Stimulated activated CD4-positive, alpha-beta T cell treated with anti-CD3 and anti-CD28 coated beads, Interleukin-2, amount 100 ng/mL, for 48 hours (primary cell): ENCODE measurements at regions not wholly inside any gene's neighbourhood (a gene's known extent, or its start where the extent isn't known, plus 50 kb on each side); places are given as distances from the start of the nearest gene placed in this dataset.
"Not testable (repeated sequence)": the region's sequence is repeated elsewhere in the genome, so short reads cannot be mapped to it uniquely, and the experiment has no call there.

ENCODE experiments used
- DNase-seq, 2 donors: peaks; one replicate each; pipeline ENCODE4 v3.0.0-alpha.2; 2020

DNA sequence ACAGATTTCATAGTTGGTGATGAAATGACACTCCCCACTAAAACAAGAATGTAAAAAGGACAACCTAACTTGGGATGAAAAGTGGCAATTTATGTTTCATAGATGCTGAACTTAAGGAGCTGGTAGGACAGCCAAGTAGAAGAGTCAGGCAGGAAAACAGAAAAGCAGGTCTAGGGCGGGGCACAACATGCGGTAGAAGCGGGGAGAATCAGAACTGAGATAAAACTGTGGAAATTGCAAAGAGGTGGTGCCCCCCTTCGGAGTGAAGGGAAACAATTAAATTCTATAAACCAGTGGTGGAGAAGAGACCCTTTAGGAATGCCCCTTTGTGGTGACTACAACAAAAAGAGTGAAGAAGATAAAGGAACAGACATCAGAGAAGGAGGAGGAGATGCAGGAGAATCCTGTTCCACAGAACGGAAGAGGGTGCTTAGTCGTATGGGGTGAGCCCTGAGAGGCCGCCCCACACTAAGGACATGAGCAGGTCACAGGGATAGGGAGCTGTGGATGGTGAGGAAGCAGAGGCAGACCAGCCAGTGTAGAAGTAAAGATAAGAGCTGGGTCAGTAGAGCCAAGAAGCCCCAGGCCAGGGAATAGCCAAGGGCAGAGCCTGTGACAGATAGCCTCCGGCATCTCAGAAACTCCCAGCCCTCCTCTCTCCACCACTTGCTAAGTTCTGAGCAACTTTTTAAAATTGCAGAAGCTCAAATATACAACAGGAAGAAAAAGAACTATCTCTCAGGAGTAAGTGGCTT lies 100.3 kb upstream of the DOCK9 start:
- DNase-seq = no peak

DNA sequence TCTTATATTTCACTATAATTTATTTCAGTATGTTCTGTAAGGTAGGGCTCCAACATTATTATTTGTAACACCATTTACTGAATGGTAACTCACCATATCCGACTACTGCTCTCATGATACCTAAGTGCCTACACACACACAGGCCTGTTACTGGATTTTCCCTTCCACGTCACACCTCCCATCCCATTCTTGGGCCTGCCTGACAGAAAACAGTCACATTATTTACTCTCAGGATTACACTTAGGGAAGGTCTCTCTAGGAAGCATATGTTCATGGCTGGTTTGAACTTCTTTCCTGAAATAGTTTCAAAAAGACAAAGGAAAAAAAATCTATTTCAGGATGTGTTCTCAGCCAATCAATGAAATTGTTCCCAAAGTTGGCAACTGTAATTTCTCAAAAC lies 102.3 kb upstream of the DOCK9 start:
- DNase-seq = no peak

DNA sequence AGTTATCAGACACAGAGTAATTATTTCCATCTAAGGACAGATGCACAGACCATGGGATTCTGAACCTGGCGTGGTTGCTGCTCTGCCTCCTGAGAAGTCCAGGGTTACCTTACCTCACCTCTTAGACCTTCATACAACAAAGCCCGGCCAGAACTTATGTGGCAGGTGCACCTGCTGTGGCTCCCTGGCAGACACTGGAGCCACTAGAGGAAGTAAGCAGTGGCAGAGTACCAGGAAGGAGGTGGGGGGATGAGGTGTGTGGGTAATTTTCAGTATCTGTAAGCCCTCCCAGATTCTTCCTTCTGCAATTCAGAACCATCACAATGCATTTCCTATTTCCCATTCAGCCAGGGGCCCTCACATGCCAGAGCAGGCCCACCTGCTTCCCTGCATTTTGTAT lies 106.1 kb upstream of the DOCK9 start:
- DNase-seq = no peak

DNA sequence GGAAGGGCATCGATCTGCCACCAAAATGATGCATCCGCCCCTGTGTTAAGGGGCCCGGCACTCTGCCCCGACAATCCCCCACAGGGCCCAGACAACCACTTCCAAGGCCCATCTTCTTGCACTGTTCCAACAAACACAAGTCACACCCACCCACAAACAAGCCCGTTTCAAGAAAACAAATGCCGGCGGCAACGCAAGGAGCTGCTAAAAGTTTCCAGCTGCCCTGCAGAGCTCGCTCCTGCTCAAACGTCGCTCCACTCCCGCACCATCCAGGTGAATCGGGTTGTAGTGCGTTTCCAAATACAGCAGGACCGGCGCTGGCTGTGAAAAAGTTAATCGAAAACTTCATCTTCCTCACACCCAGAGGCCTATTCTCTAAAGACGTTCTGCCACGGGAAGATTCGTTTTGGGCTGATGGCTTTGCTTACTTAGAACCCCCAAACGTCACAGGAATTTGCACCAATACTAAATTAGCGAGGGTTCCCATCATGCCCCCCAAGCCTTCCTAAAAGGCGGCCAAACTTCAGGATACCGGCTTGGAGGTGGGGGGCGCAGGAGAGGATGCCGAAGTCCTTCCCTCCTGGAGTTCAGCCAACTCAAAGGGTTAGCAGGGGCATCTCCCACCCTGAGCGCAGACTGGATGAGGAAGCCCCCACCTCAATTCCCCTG lies 107.4 kb upstream of the DOCK9 start:
- DNase-seq = peak in 1 of 2 donors; percentile 13

DNA sequence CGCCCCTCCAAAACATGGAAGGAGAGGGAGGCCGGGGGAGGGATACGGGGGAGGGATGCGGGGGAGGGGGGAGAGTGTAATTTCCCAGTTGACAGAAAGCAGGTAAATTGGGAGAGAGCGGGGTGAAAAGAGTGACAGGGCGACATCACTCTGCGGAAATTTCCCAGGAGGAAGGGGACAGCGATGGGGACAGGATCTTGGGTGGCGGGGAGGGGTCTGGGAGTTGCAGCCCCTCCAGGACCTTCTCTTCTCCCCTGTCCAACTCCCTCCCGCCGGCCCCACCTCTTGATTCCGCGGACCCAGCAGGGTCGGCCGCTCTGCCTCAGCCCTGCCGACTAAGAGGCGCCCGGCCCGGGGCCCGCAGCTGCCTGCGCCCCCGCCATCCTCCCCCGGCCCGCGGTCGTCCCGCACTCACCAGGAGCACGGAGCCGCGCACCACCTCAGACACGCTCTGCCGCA lies 108.0 kb upstream of the DOCK9 start:
- no peak for DNase-seq

DNA sequence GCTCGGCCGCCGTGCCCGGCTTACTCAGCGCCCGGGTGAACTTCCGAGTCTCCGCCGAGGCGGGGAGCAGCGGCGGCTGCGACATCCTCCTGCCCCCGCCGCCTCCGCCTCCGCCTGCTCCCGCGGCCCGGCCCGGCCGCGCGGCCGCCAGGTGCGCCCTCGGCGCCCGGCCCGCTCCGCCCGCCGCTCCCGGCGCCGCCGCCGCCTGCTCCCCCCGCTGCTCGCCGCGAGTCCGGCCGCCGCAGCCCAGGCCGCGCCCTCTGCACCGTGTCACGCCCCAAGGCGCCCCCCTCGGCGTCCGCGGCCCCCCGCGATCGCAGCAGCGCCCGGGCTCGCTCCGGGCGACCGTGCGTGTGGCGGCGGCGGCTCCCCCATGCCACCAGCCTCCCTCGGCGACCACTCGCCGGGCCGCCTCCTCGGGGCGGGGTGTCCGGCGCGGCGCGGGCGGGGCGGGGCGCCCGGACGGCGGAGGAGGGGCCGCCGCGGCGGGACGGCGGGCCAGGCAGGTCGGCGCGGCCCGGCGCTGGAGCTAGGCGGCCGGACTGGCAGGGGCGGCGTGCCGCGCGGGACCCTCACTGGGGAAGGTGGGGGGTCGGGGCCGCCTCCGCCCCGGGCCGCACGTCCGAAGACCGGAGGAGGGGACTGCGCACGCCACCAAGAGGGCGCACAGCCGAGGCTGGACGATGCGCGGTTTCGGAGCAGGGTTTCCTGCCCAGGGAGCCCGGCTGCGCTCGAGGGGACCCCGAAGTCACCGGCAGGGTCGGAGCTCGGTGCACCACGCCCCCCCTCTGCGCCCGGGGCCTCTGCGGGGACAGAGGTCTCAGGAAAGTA lies 108.6 kb upstream of the DOCK9 start:
- DNase-seq = peak; percentile 58 to 63

DNA sequence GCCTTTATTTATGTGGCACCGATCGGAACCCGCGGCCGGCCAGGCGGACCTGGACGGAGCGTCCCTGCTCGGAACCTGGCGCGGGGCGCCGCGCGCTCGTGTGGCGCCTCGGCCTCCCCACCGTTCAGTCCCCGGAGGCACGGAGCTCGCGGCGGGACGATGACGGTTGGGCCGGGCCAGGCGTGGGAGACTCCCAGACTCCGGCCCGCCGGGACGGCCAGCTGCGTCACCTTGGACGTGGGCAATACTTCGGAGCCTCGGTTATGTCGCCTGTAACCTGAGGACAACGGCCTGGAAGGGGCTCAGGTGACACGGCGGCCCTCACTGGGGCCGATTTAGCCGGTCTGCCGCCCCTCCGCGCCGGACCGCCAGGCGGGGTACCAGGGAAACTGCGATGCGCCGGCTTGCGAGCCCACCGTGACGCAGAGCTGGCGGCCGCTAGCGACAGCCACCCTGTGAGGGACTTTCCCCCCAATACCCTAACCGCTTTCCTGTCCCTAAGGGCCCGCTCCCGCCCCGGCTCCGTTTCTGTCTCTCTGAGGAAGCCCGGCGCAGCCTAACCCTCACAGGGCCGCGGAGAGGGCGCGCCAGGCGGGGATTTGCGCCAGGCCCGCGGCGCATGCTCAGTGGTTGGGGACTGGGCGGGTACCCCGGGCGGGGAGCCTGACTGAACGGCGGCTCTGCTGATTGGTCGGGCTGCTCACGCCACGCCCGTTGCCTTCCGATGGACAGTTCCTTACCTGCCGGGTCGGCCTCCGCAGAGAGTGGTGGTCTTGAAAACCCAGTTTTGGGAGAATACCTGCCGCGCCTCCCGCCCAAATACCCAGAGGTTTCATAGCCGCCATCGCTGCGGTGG lies 109.5 kb upstream of the DOCK9 start:
- DNase-seq = peak; percentile 90 to 92

DNA sequence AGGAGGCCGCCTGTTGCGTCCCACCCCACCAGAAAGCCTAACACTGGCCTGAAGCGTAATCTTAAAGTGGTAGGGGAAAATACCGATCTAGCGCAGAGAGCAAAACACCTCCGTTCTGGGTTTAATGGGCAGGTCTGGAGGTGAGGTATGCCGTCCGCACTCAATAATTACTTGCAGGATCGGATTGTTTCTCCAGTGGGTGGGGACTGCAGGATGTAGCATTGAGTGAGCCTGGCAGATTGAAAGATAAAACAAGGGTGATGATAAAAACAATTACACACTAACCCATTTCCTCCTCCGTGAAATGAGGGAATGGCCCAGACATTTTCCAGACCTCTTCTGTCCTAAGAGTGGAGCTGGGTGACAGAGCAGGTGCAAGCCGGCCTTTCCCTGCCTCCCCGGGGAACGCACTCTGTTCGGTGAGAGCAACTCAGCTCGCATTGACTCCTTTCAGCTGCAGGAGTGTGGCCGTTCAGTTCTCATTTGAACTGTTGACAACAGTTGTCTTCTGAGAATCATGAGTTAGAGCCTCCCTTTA lies 110.2 kb upstream of the DOCK9 start:
- peak in 1 of 2 donors; percentile 15 for DNase-seq

DNA sequence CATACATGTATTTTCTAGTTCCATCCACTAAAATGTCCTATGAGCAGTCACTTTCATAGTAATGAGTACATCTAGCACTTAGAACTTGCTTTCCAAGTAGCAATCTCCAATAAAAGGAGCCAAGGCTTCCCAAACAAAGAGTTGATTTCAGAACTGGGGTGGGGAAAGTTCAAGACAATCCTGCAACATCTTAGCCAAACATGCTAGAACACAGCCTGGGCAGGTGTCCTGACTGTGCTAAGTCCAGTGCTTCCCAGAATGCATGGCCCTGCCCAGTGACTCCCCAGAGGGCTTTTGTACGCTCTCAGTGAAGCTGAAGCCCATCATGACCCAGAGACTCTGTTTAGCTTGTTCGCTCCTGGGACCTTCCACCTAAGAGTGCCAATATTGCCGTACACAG lies 106.7 kb upstream of the UBAC2 start:
- DNase-seq = no peak

DNA sequence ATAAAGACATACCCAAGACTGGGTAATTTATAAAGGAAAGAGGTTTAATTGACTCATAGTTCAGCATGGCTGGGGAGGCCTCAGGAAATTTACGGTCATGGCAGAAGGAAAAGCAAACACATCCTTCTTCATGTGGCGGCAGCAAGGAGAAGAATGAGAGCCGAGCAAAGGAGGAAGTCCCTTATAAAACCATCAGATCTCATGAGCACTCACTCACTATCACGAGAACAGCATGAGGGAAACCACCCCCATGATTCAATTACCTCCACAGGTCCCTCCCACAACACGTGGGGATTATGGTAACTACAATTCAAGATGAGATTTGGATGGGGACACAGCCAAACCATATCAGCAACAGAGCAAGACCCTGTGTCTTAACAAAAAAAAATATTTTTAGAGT lies 98.8 kb upstream of the UBAC2 start:
- DNase-seq = not testable (repeated sequence)

DNA sequence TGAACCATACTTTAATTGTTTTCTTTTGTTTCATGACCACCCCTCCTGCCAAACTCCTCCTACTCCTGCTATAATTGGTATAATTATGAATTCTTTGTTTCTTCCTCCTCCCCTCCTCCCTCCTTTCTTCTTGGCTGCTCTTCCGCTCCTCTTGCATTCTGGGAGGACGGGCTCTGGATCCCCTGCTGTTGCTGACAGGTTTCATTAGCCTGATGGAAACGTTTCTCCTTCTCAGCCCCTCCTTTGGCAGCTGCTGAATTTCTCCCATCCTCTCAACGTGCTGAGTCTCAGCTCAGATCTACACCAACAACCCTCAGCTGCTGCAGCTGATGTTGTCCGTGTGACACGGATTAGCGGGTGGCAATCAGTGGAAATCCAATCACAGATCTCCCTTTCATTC lies 97.1 kb upstream of the UBAC2 start:
- no peak for DNase-seq

DNA sequence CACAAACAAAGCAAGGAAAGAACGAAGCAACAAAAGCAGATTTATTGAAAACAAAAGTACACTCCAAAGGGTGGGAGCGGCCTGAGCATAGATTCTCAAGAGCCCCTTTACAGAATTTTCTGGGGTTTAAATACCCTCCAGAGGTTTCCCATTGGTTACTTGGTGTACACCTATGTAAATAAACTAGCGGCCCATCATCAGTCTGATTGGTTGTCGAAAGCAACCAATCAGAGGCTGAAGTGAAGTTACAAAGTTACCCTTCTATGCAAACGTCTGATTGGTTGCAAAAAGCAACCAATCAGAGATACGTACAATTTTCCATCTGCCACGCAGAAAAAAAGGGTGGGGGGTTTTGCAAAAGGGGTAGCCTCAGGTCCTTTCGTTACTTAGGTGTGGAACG lies 96.3 kb upstream of the UBAC2 start:
- no peak for DNase-seq

DNA sequence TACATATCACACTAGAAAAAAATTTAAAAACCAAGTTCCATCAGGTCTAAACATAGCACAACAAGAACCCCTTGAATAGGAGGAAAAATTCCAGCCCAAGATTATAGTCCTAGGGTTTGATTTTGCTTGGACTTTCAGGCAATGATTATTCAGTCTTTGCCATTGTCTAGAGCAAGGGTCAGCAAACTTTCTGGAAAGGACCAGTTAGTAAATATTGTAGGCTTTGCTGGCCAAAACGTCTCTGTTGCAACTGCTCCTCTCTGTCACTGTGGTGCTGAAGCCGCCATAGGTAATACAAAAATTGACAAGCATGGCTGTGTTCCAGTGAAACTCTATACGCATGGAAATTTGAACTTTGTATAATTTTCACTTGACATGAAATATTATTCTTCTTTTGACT lies 95.5 kb upstream of the UBAC2 start:
- DNase-seq = no peak

DNA sequence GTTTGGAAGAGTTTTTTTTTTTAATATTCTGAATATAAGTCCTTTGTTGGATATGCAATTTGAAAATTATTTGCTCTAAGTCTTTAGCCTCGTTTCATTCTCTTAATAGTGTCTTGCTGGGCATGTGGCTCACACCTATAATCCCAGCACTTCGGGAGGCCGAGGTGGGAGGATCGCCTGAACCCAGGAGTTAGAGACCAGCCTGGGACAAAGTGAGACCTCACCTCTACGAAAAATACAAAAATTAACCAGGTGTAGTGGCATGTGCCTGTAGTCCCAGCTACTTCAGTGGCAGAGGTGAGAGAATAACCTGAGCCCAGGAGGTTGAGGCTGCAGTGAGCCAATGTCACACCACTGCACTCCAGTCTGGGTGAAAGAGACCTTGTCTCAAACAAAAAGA lies 87.3 kb upstream of the UBAC2 start:
- DNase-seq = no peak

DNA sequence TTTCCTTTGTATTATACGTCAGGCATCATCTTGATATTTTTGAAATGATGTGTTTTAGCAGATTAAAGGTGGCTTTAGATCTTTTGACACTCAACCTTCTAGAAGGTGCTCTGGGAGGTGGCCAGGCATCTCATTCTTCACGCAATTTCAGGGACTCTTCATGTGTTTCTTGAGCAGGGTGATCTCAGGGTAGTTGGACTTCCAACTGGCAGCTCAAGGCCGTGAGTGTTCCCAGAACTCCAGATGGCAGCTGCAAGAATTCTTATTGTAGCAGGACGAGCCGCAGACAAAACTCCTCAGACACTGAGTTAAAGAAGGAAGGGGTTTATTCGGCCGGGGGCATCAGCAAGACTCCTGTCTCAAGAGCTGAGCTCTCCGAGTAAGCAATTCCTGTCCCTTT lies 82.5 kb upstream of the UBAC2 start:
- no peak for DNase-seq

DNA sequence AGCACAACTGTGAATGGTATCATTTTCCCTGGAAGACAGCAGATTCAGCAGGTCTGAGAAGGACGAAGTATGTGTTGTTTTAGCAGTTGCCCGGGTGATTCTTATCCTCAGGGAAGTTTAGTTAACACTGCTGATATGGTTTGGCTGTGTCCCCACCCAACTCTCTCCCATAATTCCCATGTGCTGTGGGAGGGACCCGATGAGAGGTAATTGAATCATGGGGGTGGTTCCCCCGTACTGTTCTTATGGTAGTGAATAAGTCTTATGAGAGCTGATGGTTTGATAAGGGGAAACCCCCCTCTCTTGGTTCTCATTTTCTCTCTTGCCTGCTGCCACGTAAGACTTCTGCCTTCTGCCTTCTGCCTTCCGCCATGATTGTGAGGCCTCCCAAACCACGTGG lies 81.0 kb upstream of the UBAC2 start:
- DNase-seq = peak; percentile 22 to 27

DNA sequence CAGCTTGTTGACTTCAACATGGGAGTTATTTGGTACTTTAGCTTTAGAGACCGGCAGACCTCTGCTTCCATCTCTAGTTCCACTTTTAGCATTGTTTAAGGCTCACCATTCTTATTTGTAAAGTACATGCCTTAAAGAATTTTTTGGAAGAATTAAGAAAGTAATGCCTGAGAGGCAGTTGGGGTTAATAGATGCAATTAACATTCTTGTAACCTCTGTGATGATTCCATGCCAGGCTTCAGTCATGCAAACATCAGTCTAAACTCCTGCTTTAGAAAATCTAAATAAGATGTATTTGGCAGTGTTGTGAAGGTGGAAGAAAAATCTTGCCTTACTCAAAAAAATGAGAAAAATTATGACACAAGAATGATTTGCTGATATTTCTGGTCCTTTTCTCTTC lies 79.9 kb upstream of the UBAC2 start:
- no peak for DNase-seq

DNA sequence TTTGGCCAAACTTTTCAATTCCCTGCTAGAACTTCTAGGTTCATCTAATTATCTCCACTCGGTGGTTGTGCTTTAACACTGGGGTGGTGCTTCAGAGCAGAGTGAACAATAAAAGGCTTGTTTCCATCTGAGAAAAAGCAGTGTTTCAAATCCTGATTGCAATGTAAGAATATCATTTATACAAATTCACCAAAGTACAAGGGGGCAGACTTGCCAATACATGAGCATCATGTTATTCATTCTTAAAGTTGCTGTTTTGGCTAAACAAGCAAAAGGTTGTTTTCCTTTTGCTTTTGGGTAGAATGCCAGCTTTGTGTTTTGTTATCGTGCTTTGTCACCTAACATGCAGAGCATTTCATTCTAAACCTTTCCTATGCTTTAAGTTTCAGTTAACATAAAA lies 78.5 kb upstream of the UBAC2 start:
- no peak for DNase-seq

DNA sequence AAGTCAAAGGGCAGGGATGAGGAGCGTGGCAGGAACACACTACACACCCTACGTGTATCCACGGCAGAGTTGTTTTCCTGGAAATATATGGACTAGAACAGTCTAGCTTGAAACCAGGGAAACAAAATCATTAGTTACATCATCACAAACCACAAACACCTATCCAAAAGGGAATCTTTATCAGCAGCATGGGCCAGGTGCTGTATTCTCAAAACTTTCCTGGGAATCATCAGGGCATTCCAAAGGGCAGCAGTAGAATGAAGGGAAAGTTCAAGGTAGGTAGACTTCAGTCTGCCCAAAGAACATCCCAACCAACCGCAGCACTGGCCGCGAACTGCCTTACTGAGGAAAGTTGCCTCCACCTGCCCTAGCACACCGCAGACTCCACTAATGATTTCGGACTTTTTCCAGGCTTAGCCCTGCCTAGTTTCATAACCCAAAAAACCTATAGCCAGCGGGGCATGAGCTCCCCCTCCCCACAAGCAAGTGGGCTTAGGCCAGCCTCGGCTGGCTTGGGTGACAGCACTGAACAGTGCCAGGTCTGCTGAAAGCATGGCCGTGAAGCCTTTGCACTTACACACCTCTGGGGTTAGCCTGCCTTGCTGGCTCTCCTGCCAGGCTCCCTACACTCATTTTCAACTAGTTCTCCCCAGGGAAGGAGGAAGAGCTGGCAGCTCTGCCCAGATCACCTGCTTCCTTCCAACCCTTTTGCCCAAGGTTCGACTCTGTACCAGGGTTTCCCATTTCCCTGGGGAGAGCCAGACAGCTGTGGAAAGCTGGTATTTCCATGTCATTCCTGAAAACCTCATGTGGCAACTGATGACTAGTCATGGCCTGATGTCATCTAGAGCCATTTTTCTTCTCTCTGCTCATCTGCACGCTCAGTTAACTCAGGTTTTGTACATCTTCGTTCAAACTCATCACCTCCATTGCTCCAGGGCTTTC lies 77.3 kb upstream of the UBAC2 start:
- no peak for DNase-seq

DNA sequence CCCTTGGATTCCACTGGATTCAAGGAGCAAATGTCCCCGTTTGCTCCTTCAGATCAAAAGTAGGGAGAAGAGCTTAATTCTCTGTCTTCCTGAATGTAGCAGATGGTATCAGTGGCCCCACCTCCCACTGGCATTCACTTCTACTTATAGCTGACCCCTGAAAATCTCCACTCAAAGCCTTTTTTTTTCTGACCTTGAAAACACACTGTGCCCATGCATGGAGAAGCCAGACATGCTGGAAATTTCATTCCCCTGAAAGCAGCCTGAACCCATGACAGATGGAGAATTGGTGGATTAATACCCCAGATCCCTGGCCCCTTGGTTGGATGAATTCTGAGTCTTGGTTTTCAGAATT lies 76.6 kb upstream of the UBAC2 start:
- DNase-seq = no peak

DNA sequence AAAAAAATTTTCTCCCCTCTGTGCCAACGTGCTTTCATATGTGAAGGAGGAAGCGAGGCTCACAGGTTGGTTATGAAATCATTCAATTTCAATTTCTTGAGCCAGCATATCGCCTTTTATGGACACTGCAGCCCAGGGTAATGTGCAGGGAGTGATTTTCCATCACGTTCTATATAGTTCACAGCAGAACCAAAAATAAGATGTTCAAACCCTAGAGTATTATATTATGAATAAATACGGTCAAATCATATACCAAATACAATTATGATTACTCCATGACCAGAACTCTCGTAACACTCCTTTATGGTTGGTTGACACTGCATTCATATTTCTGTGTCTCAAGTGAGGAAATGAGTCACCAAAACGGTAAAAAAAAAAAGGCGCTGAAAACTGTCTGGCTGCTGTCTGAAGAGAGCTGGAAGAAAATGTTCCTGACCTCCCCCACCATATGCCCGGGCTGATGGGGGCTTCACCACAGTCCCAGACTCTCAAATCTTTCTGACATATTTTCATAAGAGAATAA lies 75.8 kb upstream of the UBAC2 start:
- peak in 1 of 2 donors; percentile 13 for DNase-seq
